Stimulated activated CD4-positive, alpha-beta T cell treated with anti-CD3 and anti-CD28 coated beads, Interleukin-4, amount 100 ng/mL, for 48 hours (primary cell): ENCODE measurements at regions not wholly inside any gene's neighbourhood (a gene's known extent, or its start where the extent isn't known, plus 50 kb on each side); places are given as distances from the start of the nearest gene placed in this dataset.

Experiments used
- DNase-seq, 2 donors: peaks; one replicate each; pipeline ENCODE4 v3.0.0-alpha.2; 2020; ENCODE audit warnings: low read depth in 2 of 2

DNA sequence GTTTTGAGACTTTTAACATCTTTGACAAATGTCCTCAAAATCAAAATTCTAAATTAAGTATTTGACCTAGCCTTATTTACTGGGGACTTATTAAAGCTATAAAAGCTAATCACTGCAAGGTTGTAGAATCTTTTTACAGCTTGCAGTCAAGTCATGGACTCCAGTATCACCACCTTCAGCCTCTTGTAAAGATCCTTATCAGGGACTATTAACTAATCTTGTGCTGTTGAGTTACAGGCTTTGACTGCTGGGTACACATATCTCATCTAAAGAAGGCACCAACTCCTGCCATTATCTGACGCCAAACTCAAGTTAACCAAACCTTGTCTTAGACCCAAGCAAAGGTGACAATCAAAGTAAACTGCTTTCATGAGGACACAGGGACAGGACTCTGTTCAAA lies 621.0 kb upstream of the IGFBP3 start:
- no peak for DNase-seq

- no peak for DNase-seq
Observed at GRCh38 chr7:46539892-46540483, 618.9 kb upstream of the IGFBP3 start.

- no peak for DNase-seq
Observed at GRCh38 chr7:46537191-46537905, 616.3 kb upstream of the IGFBP3 start.

GRCh38 chr7:46534664-46535588 lies 613.9 kb upstream of the IGFBP3 start:
- DNase-seq, result no peak

DNA sequence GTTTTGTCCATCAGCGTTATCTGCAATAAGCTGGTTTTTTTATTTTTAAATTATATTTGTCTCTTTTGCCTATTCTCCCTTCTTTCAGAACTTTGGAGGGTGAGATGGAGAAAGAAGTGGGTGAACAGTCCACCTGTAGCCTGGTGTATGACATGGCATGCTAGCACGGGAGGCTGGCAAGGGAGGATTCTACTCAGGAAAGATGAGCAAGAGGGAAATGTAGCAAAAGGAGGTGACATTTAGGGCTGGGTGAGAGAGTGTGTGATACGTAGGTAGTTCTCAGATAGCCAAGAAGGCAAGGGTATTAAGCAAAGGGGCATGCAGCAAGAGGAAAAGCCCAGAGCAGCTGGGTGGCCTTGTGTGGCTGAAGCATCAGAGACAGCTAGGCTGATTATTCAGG lies 612.9 kb upstream of the IGFBP3 start:
- DNase-seq, result no peak

GRCh38 chr7:46532571-46532970 lies 611.5 kb upstream of the IGFBP3 start:
- DNase-seq, result no peak

DNA sequence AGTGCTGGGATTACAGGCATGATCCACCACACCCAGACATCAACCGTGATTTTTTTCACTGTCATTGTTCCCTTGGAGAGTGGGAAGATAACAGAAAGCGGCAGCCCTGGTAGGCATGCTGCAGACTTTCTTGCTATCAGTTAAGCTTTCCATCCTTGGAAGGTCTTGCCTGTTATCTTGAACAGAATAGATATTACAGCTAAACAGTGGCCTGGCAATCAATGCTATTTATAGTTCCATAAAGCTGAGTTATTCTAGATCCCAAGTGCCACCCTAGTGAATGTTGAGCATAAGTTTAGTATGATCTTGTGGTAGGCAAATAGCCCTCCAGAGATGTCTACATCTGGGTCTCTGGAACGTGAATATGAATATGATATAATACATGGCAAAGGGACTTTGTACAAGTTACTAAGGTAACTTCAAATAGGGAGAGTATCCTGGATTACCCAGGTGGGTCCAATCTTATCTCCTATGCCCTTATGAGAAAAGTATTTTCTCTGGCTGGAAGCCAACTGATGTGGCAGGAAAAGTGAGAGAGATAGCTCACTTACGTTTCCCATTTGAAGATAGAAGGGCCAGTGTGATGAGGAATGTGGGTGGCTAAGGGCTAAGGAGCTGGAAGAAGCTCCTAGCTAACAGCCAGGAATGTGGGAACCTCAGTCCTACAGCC lies 609.1 kb upstream of the IGFBP3 start:
- DNase-seq, result no peak

GRCh38 chr7:46527360-46527759 lies 606.3 kb upstream of the IGFBP3 start:
- DNase-seq, result no peak

DNA sequence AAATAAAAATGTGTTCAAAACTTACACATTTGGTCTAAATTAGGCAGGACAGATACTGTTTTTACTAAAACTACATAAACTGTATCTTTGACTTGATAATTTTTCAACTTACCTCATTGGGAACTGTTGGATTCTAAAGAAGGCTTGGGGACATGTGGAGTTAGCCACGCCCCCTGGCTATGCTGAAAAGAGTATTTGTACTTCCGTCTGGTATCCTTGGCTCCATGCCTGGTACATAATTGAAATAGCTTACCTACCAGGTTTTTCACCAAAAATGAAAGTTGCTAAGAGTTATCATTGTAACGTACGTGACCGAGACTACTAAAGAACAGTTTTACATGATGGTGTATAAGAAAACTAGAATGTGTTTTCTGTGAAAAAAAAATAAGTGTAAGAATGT lies 604.8 kb upstream of the IGFBP3 start:
- DNase-seq, result no peak

GRCh38 chr7:46524350-46524749 lies 603.3 kb upstream of the IGFBP3 start:
- no peak for DNase-seq

DNA sequence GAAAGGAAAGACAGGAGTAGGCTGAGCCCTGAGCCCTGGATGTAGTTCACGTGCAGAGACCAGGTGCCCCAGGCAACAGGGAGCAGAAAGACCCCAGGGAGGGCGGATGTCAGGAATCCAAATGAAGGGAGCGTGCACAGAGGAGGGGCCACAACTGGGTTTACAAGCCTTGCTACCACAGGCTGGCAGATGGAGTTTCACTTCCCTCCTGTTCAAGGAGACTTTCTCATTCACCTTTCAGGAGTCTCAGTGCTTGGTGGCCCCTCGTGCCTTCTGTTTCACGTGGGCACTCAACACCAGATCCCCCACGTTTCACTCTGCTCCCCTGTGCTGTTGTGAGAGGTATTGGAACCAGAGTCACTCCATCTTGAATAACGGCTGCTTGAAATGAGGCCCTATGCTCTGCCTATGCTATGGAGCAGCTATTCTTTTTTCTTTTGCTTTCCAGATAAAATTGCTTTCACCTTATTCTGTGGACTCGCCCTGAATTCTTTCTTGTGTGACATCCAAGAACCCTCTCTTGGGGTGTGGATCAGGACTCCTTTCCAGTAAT lies 601.4 kb upstream of the IGFBP3 start:
- DNase-seq, result no peak

- no peak for DNase-seq
Observed at GRCh38 chr7:46518713-46519112, 597.6 kb upstream of the IGFBP3 start.

DNA sequence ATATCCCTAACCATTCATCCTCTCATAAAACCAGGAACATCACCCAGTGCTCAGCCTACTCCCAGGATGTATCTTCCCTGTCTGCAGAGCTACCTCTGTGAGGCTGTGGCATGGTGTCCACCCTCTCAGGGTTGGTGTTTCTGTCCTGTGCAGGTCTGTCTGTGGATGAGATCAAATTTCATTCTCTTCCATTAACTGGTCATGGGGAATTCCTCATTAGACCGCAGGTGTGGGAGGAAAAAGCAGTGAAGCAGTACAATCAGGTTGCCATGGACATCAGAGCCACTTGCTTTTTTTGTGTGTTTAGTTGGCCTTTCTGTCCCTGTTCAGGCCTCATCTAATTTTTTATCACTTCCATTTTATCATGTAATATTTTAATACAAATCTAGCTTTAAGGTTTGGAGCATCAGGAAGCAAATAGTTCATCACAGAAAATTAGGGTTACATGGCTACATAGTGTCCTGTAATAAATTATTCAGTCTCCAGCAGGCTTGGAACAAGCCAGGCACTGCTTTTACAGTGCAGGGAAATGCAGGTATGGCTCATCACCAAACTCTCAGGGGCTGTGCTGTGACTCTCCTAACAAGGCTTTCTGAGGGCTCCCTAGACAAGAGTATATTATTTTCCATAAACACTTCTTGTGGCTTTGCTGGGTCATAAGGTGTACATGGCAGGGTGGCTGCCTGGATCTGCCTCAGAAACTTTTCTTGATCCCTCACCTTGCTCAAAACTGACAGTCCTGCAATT lies 594.9 kb upstream of the IGFBP3 start:
- DNase-seq, result no peak

GRCh38 chr7:46513447-46513848 lies 592.4 kb upstream of the IGFBP3 start:
- DNase-seq, result no peak

GRCh38 chr7:46512891-46513413 lies 591.9 kb upstream of the IGFBP3 start:
- DNase-seq, result no peak

GRCh38 chr7:46511442-46512215 lies 590.6 kb upstream of the IGFBP3 start:
- no peak for DNase-seq

- DNase-seq, result no peak
Observed at GRCh38 chr7:46508583-46508982, 587.5 kb upstream of the IGFBP3 start.

- DNase-seq, result no peak
Observed at GRCh38 chr7:46507560-46507959, 586.5 kb upstream of the IGFBP3 start.

DNA sequence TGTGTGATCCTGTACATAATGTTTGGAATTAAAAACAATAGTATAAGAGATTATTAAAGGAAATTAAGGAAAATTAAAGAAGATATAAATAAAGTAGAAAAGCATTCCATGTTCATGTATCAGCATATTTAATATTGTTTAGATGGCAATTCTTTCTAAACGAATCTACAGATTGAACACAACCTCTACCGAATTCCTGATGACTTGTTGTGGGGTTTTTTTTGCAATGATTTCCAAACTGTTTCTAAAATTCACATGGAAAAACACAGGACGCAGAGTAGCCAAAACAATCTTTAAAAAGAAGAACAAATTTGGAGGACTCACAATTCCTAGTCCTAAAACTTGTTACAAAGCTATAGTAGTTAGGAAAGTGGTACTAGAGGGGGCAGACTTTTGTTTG lies 573.4 kb upstream of the IGFBP3 start:
- no peak for DNase-seq

- DNase-seq, result no peak
Observed at GRCh38 chr7:46494028-46494427, 573.0 kb upstream of the IGFBP3 start.
